GM23248 (cell line): ENCODE measurements at regions not wholly inside any gene's neighbourhood (a gene's known extent, or its start where the extent isn't known, plus 50 kb on each side); places are given as distances from the start of the nearest gene placed in this dataset.

Experiments used
- DNase-seq: peaks from one replicate; pipeline ENCODE4 v3.0.0-alpha.2; 2015
- H2AFZ ChIP-seq: fragments of 200-600 bp; sonication (generic); 2 replicates; pipeline ENCODE4 v1.6.1; 2016; ENCODE audit warnings: antibody characterized with exemption
- H3F3A ChIP-seq: fragments of 200-600 bp; sonication (generic); 2 replicates; pipeline ENCODE4 v1.6.1; 2016; ENCODE audit warnings: mild to moderate bottlenecking, antibody characterized with exemption, mixed run types; ENCODE audit not compliant: insufficient read depth
- H3K27ac ChIP-seq: fragments of 200-600 bp; sonication (generic); 2 replicates; pipeline ENCODE4 v1.5.1; 2016; ENCODE audit warnings: mild to moderate bottlenecking
- H3K27me3 ChIP-seq: fragments of 200-600 bp; sonication (generic); replicated peaks from 2 replicates; pipeline ENCODE4 v1.6.1; 2016; ENCODE audit warnings: mild to moderate bottlenecking; ENCODE audit not compliant: insufficient read depth
- H3K36me3 ChIP-seq: fragments of 200-600 bp; sonication (generic); 2 replicates; pipeline ENCODE4 v1.6.1; 2016; ENCODE audit warnings: low read depth, mild to moderate bottlenecking
- H3K4me1 ChIP-seq: fragments of 200-600 bp; sonication (generic); 2 replicates; pipeline ENCODE4 v1.6.1; 2016; ENCODE audit warnings: mild to moderate bottlenecking; ENCODE audit not compliant: insufficient read depth
- H3K4me2 ChIP-seq: fragments of 200-600 bp; sonication (generic); one replicate; pipeline ENCODE4 v1.6.1; 2016; ENCODE audit warnings: mild to moderate bottlenecking; ENCODE audit not compliant: unreplicated experiment
- H3K4me3 ChIP-seq: fragments of 200-600 bp; sonication (generic); 2 replicates; pipeline ENCODE4 v1.5.1; 2016; ENCODE audit warnings: mild to moderate bottlenecking
- H3K79me2 ChIP-seq: fragments of 200-600 bp; sonication (generic); 2 replicates; pipeline ENCODE4 v1.6.1; 2016; ENCODE audit warnings: mild to moderate bottlenecking; ENCODE audit not compliant: insufficient read depth
- H3K9ac ChIP-seq: fragments of 200-600 bp; sonication (generic); 2 replicates; pipeline ENCODE4 v1.6.1; 2016; ENCODE audit warnings: mild to moderate bottlenecking
- H3K9me2 ChIP-seq: fragments of 200-600 bp; sonication (generic); 2 replicates; pipeline ENCODE4 v1.6.1; 2016; ENCODE audit warnings: mixed run types, mild to moderate bottlenecking, moderate library complexity; ENCODE audit not compliant: insufficient read depth
- H3K9me3 ChIP-seq: fragments of 200-600 bp; sonication (generic); one replicate; pipeline ENCODE4 v1.6.1; 2017; ENCODE audit warnings: low read depth
- H4K20me1 ChIP-seq: fragments of 200-600 bp; sonication (generic); 2 replicates; pipeline ENCODE4 v1.6.0; 2016; ENCODE audit not compliant: insufficient read depth
- EZH2 ChIP-seq: fragments of 200-600 bp; sonication (generic); IDR thresholded peaks from 2 replicates; pipeline ENCODE4 v1.6.1; 2018; ENCODE audit warnings: antibody characterized with exemption, mild to moderate bottlenecking; ENCODE audit not compliant: insufficient read depth, poor library complexity, severe bottlenecking
- EZH2phosphoT487 ChIP-seq: fragments of 200-600 bp; sonication (generic); IDR thresholded peaks from 2 replicates; pipeline ENCODE4 v1.6.1; 2018; ENCODE audit warnings: antibody characterized with exemption, moderate library complexity, mild to moderate bottlenecking, low read depth; ENCODE audit not compliant: insufficient read depth
- WGBS, 2 experiments: methylation state at CpG; one replicate each; pipeline ENCODE4 v1.1.6; 2015 to 2017; ENCODE audit warnings: low lambda C conversion rate in 2 of 2, low coverage in 1 of 2; ENCODE audit errors: missing lambda C conversion rate in 2 of 2; 5-methylcytosine and 5-hydroxymethylcytosine counted together
- in situ Hi-C: fragments of 300-500 bp; cut with MboI; formaldehyde crosslinking; loops from 2 replicates; pipeline ENCODE4 v1.15.0; 2020

- DNase-seq: no peak
- Histone ChIP-seq H3K79me2 (no peaks in the 10 kb centered on the region), H4K20me1 (no peaks in the 10 kb centered on the region), H3K4me3 (no peak overlapping the region), H3K9ac (no peak overlapping the region), H3K27me3 (0 out of 2 replicates have a peak, but pooled peaks cover 2% of the 10 kb centered on the region), H3K9me2 (no peaks in the 10 kb centered on the region), H3K36me3 (no peaks in the 10 kb centered on the region), H2AFZ (no peak overlapping the region), H3K4me2 (no peak overlapping the region), H3K9me3 (no peaks in the 10 kb centered on the region), H3F3A (no peaks in the 10 kb centered on the region), H3K27ac (no peak overlapping the region), H3K4me1 (no peaks in the 10 kb centered on the region)
- in situ Hi-C loops: no loop called here
- 1 to 2% methylated on average over 2 of the region's 2 CpGs for WGBS, 2 experiments
- TF ChIP-seq EZH2phosphoT487 (no peak), EZH2 (no peak)
These were observed 329.3 kb downstream of the KCNJ2 start for GRCh38 chr17:70498631-70499030.

DNA sequence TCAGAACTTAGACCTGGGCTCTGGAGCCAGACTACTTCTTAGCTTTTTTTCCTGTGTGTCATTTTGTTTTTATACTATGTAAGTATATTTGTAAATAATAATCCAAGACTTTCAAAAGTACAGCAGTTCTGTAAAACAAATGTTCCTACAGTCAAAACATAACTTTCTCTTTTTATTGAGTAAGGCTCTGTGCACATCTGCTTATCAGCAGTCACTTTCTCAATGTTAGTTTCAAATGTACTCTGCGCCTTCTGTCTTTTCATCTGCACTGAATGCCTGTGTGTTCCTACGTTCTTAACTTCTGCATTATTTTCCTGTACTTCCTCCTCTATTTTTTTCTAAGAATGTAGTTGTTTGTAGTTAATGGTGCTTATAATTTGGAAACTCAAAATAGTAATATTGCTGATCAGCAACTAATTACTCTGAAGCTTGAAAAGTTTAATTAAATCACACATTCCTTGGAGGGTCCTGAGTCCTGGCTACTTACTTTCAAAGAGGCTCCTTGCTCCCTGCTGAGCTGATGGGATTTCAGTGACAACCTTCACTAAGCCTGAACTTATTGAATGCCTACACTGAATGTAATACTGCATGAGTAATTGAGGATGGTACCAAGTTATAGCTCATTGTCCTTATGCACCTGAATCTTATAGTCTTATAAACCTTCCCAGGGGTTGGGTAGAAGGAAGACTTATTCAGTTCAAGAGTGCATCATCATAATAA, 329.9 kb downstream of the KCNJ2 start:
- Histone ChIP-seq H3K9ac (no peak overlapping the region), H4K20me1 (no peaks in the 10 kb centered on the region), H3F3A (no peaks in the 10 kb centered on the region), H3K27ac (no peak overlapping the region), H3K9me2 (no peaks in the 10 kb centered on the region), H3K4me3 (no peak overlapping the region), H3K4me2 (no peak overlapping the region), H3K9me3 (no peaks in the 10 kb centered on the region), H3K79me2 (no peaks in the 10 kb centered on the region), H2AFZ (no peak overlapping the region), H3K27me3 (0 out of 2 replicates have a peak, but pooled peaks cover 2% of the 10 kb centered on the region), H3K4me1 (no peaks in the 10 kb centered on the region), H3K36me3 (no peaks in the 10 kb centered on the region)
- DNase-seq: no peak
- 10 to 11% methylated on average over 2 of the region's 2 CpGs for WGBS, 2 experiments
- TF ChIP-seq EZH2phosphoT487 (no peak), EZH2 (no peak)
- in situ Hi-C loops: no loop called here

- H3K27ac ChIP-seq: no peak overlapping the region
- no peaks in the 10 kb centered on the region for H4K20me1 ChIP-seq
- 0 out of 2 replicates have a peak, but pooled peaks cover 2% of the 10 kb centered on the region for H3K27me3 ChIP-seq
- H3K9me2 ChIP-seq: 0 out of 2 replicates have a peak, but pooled peaks cover 3% of the 10 kb centered on the region
- H3K4me1 ChIP-seq: no peaks in the 10 kb centered on the region
- H3K4me2 ChIP-seq: no peak overlapping the region
- no peak overlapping the region for H3K9ac ChIP-seq
- H3K9me3 ChIP-seq: no peaks in the 10 kb centered on the region
- no peaks in the 10 kb centered on the region for H3K79me2 ChIP-seq
- no peaks in the 10 kb centered on the region for H3K36me3 ChIP-seq
- no peak for DNase-seq
- H3F3A ChIP-seq: no peaks in the 10 kb centered on the region
- TF ChIP-seq EZH2 (no peak), EZH2phosphoT487 (no peak)
- in situ Hi-C loops: no loop called here
- no peak overlapping the region for H2AFZ ChIP-seq
- no peak overlapping the region for H3K4me3 ChIP-seq
- 71 to 73% methylated on average over 3 of the region's 3 CpGs for WGBS, 2 experiments
These were observed 334.1 kb downstream of the KCNJ2 start for GRCh38 chr17:70503449-70503848.

DNA sequence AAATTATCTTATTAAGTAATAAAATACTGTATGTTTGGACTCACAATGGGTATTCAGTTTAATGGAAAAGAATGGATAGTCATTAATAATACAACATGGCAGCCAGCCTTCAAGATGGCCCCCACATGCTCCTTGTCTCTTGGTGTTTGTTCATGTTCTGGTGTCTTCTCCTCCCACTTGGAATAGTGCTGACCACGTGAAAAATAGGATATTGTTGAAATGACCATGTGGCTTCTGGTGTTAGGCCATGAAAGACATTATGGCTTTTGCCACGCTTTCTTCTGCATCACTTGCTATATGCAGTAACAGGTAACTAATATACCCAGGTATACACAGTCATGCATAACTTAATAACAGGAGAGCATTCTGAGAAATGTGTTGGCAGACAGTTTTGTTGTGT, 341.0 kb downstream of the KCNJ2 start:
- Histone ChIP-seq H3K4me1 (no peaks in the 10 kb centered on the region), H3K36me3 (no peaks in the 10 kb centered on the region), H2AFZ (no peak overlapping the region), H3K27ac (no peak overlapping the region), H3K4me2 (no peak overlapping the region), H3F3A (no peaks in the 10 kb centered on the region), H3K9ac (no peak overlapping the region), H4K20me1 (no peaks in the 10 kb centered on the region), H3K9me2 (0 out of 2 replicates have a peak, but pooled peaks cover 3% of the 10 kb centered on the region), H3K9me3 (no peaks in the 10 kb centered on the region), H3K27me3 (no peaks in the 10 kb centered on the region), H3K4me3 (no peak overlapping the region), H3K79me2 (no peaks in the 10 kb centered on the region)
- in situ Hi-C loops: no loop called here
- TF ChIP-seq EZH2 (no peak), EZH2phosphoT487 (no peak)
- 32 to 34% methylated on average over 2 of the region's 2 CpGs for WGBS, 2 experiments
- DNase-seq: no peak
